Lung (tissue), 11 donors: ENCODE measurements at regions not wholly inside any gene's neighbourhood (a gene's known extent, or its start where the extent isn't known, plus 50 kb on each side); places are given as distances from the start of the nearest gene placed in this dataset.

Experiments used
- ATAC-seq: fragments of 200-7000 bp; cut with Tn5 transposase; one replicate; pipeline ENCODE4 v1.9.1; 2020; ENCODE audit warnings: moderate number of reproducible peaks; ENCODE audit not compliant: insufficient read depth, low FRiP score
- DNase-seq, 3 donors: peaks; one replicate each; pipeline ENCODE4 v3.0.0-alpha.2; 2013 to 2017
- H3K27ac ChIP-seq, 2 donors: one replicate each; pipeline ENCODE4 v1.5.1; 2013; ENCODE audit warnings: mild to moderate bottlenecking in 2 of 2, moderate library complexity in 2 of 2, control low read depth in 1 of 2, inconsistent platforms in 1 of 2, low read depth in 1 of 2, low read length in 1 of 2
- H3K27me3 ChIP-seq, 3 donors: one replicate each; pipeline ENCODE4 v1.5.1; 2013; ENCODE audit warnings: low read length in 2 of 3; ENCODE audit not compliant: control insufficient read depth in 3 of 3, insufficient read depth in 3 of 3
- H3K36me3 ChIP-seq, 4 donors: one replicate each; pipeline ENCODE4 v1.5.1; 2013; ENCODE audit warnings: low read length in 4 of 4, mild to moderate bottlenecking in 1 of 4, moderate library complexity in 1 of 4; ENCODE audit not compliant: control insufficient read depth in 4 of 4, insufficient read depth in 4 of 4
- H3K4me1 ChIP-seq, 5 donors: one replicate each; pipeline ENCODE4 v1.5.1; 2013; ENCODE audit warnings: low read length in 5 of 5, mild to moderate bottlenecking in 2 of 5, moderate library complexity in 1 of 5; ENCODE audit not compliant: control insufficient read depth in 5 of 5, insufficient read depth in 5 of 5
- H3K4me3 ChIP-seq: one replicate; pipeline ENCODE4 v1.5.1; 2013; ENCODE audit warnings: mild to moderate bottlenecking, control low read depth, moderate library complexity
- H3K9ac ChIP-seq, 2 donors: one replicate each; pipeline ENCODE4 v1.5.1; 2013; ENCODE audit warnings: low read length in 2 of 2, control low read depth in 1 of 2; ENCODE audit not compliant: insufficient read depth in 1 of 2
- H3K9me3 ChIP-seq, 4 donors: one replicate each; pipeline ENCODE4 v1.5.1; 2013; ENCODE audit warnings: low read length in 3 of 4, mild to moderate bottlenecking in 1 of 4, moderate library complexity in 1 of 4; ENCODE audit not compliant: control insufficient read depth in 4 of 4, insufficient read depth in 3 of 4
- CTCF ChIP-seq: IDR thresholded peaks from 2 replicates; pipeline ENCODE4 v1.5.1; 2012; ENCODE audit warnings: mild to moderate bottlenecking; ENCODE audit errors: control extremely low read depth, extremely low read depth
- WGBS, 2 donors: extraction: QIAGEN DNeasy Blood & Tissue Kit; methylation state at CpG; one replicate each; pipeline ENCODE4 v1.1.7; 2013; 5-methylcytosine and 5-hydroxymethylcytosine counted together
- donor health status: control.
- donor health status: control.
- donor health status: Bipolar disorder and iron deficiency.
- donor health status: healthy.
- donor health status: DM: yes; HTN: yes; CAD: no.

DNA sequence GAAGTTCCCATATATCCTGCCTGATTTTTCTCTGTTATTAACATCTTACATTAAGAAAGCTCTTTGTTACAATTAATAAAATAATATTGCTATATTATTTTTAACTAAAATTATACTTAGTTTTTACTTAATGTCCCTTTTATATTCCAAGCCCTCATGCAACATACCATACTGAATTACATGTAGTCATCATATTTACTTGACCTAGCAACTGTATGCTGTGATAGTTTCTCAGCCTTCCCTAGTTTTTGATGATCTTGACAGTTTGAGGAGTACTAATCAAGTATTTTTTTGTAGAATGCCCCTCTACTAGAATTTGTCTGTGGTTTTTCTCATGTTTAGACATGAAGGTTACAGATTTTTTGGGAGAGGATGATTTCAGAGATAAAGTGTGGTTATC, 1503.8 kb upstream of the PABPC4L start:
- ATAC-seq (no peak), DNase-seq (no peak)
- Histone ChIP-seq H3K36me3 (no peaks in the 10 kb centered on the region), H3K4me3 (no peak overlapping the region), H3K9ac (no peak overlapping the region), H3K27ac (no peak overlapping the region), H3K4me1 (no peaks in the 10 kb centered on the region), H3K27me3 (no peaks in the 10 kb centered on the region), H3K9me3 (no peaks in the 10 kb centered on the region)
- TF ChIP-seq CTCF, result no peak

DNA sequence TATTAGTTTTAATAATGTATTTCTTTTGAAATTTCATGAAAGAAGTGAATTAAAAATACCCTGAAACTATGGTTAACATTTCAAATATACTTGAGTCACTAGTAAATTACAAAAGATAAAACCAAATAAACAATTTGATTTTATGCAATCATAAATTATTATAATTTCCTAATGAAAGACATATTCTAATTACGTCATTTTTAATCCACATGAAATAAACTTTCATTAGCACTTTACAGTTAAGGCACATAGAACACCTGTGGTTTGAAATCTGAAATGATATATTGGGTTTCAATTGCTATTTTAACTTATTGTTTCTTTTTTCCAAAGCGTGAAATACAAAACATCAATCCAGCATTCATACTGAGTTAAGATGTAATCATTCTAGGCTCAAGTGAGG, 1492.5 kb upstream of the PABPC4L start:
- ATAC-seq, result no peak
- Histone ChIP-seq H3K27me3 (no peaks in the 10 kb centered on the region), H3K9ac (no peak overlapping the region), H3K9me3 (no peaks in the 10 kb centered on the region), H3K4me1 (no peaks in the 10 kb centered on the region), H3K27ac (no peak overlapping the region), H3K4me3 (no peak overlapping the region), H3K36me3 (no peaks in the 10 kb centered on the region)
- TF ChIP-seq CTCF, result no peak
- no peak for DNase-seq
- 86 to 90% methylated on average over 2 of the region's 2 CpGs for WGBS, 2 donors

GRCh38 chr4:135684001-135684400, 1482.4 kb upstream of the PABPC4L start:
- H3K27ac ChIP-seq, result no peak overlapping the region
- no peak for DNase-seq
- ATAC-seq, result no peak
- no peaks in the 10 kb centered on the region for H3K36me3 ChIP-seq
- WGBS, 2 donors, result 73 to 87% methylated on average over 2 of the region's 2 CpGs
- no peak for TF ChIP-seq CTCF
- H3K27me3 ChIP-seq, result no peaks in the 10 kb centered on the region
- no peaks in the 10 kb centered on the region for H3K4me1 ChIP-seq
- H3K9me3 ChIP-seq, result no peaks in the 10 kb centered on the region
- H3K4me3 ChIP-seq, result no peak overlapping the region
- no peak overlapping the region for H3K9ac ChIP-seq

DNA sequence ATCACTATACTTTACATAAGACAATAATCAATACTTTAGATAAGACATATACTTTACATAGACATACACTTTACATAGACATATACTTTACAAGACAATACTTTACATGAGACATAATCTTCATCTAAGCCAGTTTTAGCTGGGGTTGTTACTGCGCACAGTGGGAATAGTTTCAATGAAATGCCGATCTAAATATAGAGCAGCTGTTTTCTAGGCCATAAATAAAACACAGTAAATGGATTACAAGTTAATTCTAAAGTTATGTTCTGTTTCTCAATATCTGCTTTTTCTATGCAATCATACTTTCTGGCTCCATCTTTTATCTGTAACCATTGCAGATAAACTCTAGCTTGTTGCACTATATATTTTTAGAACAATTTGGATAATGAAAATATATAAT, 1470.6 kb upstream of the PABPC4L start:
- WGBS, 2 donors, result 85 to 91% methylated on average over 2 of the region's 2 CpGs
- TF ChIP-seq CTCF, result no peak
- H3K4me1 ChIP-seq, result no peaks in the 10 kb centered on the region
- H3K4me3 ChIP-seq, result no peak overlapping the region
- no peaks in the 10 kb centered on the region for H3K27me3 ChIP-seq
- no peaks in the 10 kb centered on the region for H3K9me3 ChIP-seq
- H3K36me3 ChIP-seq, result no peaks in the 10 kb centered on the region
- no peak overlapping the region for H3K27ac ChIP-seq
- no peak overlapping the region for H3K9ac ChIP-seq
- ATAC-seq, result no peak
- peak in 2 of 3 donors; percentile 3 to 7 for DNase-seq
